ENCODE measurements at regions not wholly inside any gene's neighbourhood (a gene's known extent, or its start where the extent isn't known, plus 50 kb on each side); places are given as distances from the start of the nearest gene placed in this dataset.

DNA sequence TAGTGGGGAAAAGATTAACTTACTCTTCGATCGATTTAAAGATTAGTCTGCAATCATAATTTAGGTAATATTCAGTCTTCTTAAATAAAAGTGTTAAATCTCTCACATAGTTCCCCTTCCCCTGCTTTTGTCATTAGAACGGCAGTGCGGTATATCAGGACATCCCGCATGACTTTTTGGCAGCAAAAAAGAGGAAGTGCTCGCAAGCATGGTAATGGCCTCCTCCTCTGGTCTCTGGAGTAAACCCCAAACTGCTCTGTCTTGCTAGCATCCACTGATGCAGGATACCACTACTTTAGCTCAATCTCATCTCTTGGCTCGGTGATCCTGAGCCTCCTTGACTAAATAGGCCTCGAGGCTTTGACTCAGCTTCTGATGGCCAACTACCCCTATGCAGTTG, 78.7 kb upstream of the VAV3 start:
- Histone ChIP-seq H3K27ac (no peak overlapping the region), H3K27me3 (replicated peaks; ENCODE audit: insufficient read depth) (no peaks in the 10 kb centered on the region), H3K9me3 (no peaks in the 10 kb centered on the region), H3K36me3 (no peaks in the 10 kb centered on the region), H3K4me1 (ENCODE audit: control insufficient read depth in 1 of 2, low read depth in 2 of 2) (peaks cover 5 to 11% of the 10 kb centered on the region in 2 donors), H3K4me3 (no peak overlapping the region)
- TF ChIP-seq, protein P1, sequence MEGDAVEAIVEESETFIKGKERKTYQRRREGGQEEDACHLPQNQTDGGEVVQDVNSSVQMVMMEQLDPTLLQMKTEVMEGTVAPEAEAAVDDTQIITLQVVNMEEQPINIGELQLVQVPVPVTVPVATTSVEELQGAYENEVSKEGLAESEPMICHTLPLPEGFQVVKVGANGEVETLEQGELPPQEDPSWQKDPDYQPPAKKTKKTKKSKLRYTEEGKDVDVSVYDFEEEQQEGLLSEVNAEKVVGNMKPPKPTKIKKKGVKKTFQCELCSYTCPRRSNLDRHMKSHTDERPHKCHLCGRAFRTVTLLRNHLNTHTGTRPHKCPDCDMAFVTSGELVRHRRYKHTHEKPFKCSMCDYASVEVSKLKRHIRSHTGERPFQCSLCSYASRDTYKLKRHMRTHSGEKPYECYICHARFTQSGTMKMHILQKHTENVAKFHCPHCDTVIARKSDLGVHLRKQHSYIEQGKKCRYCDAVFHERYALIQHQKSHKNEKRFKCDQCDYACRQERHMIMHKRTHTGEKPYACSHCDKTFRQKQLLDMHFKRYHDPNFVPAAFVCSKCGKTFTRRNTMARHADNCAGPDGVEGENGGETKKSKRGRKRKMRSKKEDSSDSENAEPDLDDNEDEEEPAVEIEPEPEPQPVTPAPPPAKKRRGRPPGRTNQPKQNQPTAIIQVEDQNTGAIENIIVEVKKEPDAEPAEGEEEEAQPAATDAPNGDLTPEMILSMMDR (IDR thresholded peaks at IDR 0.05) = no peak
- ATAC-seq (ENCODE audit: insufficient number of reproducible peaks, low FRiP score, low read depth) (no peak), DNase-seq (ENCODE audit: low spot score) (no peak)

DNA sequence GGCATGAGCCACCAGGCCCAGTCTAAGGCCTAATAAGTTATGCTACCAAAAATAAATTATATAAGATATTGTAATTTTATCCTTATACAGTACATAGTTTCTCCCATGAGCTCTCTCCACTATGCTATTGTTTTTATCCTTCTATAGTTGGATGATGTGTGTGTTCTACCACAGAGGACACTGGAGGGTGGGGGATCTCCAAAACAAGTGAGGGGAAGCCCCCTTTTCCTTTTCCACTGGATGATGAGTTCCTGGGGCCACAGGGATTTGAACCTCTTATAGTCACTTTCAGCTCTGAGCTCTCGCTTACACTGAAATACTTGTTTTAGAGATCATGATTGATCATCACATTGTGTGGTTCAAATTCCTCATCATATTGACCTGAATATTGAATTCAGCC, 77.6 kb upstream of the VAV3 start:
- Histone ChIP-seq H3K27me3 (replicated peaks; ENCODE audit: insufficient read depth) (no peaks in the 10 kb centered on the region), H3K9me3 (no peaks in the 10 kb centered on the region), H3K27ac (no peak overlapping the region), H3K4me3 (no peak overlapping the region), H3K36me3 (no peaks in the 10 kb centered on the region), H3K4me1 (ENCODE audit: control insufficient read depth in 1 of 2, low read depth in 2 of 2) (peaks cover 5 to 11% of the 10 kb centered on the region in 2 donors)
- ATAC-seq (ENCODE audit: insufficient number of reproducible peaks, low FRiP score, low read depth) (no peak), DNase-seq (ENCODE audit: low spot score) (no peak)
- TF ChIP-seq, protein P1 (IDR thresholded peaks at IDR 0.05) = no peak

DNA sequence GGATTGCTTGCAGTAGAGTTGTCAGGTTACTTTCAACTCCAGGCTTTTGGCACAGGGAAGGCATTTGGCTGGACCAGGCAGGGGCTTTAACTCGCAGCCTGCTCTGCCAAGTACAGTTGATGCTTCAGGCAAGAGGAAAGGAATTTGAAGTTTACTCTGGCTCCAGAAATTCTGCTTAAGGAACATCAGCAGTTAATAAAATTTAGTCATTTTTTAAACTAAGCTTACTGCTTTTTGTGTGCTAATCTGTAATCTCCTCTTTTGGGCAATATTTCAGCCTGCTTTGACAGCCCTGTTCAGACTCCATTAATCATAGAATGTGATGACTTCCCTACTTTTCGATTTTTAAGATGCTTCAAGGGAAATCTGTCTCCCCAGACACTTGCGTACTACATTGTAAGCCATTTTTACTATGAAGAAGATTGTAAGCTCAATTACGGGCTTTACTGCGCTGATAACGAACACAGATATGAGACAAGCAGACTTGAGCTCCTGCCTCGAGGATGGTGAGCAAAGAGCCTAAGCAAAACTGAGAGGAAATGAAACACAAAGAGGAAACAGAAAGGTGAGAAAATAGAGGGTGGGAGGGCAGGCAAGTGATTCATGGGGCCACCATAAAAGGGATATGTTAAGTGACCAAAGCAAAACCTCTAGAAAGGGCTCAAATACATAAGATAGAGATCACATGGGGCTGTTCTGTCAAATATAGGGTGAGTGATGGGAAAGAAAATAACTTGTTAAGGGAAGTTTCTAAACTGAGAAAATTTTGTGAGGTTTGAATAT, 76.6 kb upstream of the VAV3 start:
- Histone ChIP-seq H3K4me1 (ENCODE audit: control insufficient read depth in 1 of 2, low read depth in 2 of 2) (peaks cover 5 to 11% of the 10 kb centered on the region in 2 donors), H3K4me3 (no peak overlapping the region), H3K27ac (no peak overlapping the region), H3K27me3 (replicated peaks; ENCODE audit: insufficient read depth) (no peaks in the 10 kb centered on the region), H3K9me3 (no peaks in the 10 kb centered on the region), H3K36me3 (no peaks in the 10 kb centered on the region)
- TF ChIP-seq, protein P1 (IDR thresholded peaks at IDR 0.05) = no peak
- DNase-seq (ENCODE audit: low spot score) = no peak
- ATAC-seq (ENCODE audit: insufficient number of reproducible peaks, low FRiP score, low read depth) = no peak

DNA sequence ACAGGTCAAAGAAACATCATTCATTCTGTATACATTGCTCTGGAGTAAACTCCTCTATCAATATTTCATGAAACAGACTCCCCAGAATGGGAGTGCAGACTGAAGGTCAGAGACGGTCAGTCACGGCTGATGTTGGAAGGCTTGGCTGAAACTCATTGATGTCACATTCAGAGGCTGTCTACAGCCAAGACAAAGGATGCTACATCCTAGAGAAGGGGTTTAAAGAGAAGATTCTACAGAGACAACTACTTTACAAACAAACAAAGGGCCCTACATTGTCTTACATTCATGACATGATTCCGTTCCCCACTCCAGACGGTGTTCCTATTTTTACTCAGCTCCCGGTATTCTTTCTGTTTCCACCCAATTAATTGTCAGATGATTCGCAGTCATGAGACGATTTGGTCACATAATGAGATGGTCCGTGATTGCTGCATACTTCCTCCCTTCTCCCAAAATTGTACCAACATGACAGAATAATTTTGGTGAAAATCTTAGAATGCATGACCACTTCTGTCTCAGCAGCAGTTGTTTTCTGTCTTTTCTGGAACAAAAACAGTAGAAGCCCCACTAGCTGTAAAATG, 73.8 kb upstream of the VAV3 start:
- DNase-seq (ENCODE audit: low spot score) (no peak), ATAC-seq (ENCODE audit: insufficient number of reproducible peaks, low FRiP score, low read depth) (no peak)
- H3K27me3 ChIP-seq (replicated peaks; ENCODE audit: insufficient read depth) = no peaks in the 10 kb centered on the region
- H3K9me3 ChIP-seq = no peaks in the 10 kb centered on the region
- no peak overlapping the region for H3K27ac ChIP-seq
- H3K4me3 ChIP-seq = no peak overlapping the region
- peaks cover 5 to 11% of the 10 kb centered on the region in 2 donors for H3K4me1 ChIP-seq (ENCODE audit: control insufficient read depth in 1 of 2, low read depth in 2 of 2)
- TF ChIP-seq, protein P1 (IDR thresholded peaks at IDR 0.05) = no peak
- no peaks in the 10 kb centered on the region for H3K36me3 ChIP-seq

DNA sequence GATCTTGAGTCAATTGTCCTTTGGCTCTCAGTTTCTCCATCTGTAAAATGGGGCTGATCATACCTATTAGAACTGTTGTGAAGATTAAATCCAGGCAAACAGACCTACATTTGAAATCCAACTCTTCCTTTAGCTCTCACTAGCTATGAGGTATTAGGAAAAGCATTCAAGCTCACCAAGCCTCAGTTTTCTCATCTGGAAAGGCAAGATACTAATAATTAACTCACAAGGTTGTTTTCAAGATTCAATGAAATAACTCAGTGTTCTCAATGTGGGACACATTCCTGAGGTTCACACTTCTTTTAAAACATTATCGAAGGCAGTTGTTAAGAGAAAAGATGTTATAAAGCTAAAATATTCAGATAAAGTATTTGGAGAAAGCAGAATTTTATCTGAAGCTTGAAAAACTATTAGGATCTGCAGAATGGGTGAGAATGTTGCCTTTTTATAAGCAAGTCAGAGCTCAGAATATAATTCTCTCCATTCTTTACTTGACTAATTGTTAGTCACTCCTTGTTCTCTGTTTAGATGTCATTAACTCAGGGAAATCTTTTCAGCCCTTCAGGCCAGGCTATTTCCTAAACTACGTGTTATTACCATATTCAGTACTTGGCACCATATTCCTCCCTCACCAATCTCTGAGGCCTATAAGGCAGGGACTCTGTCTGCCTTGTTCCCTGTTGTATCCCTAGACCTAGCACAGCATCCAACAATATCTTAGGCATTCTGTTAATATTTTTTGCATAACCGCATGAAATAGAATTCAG, 72.0 kb upstream of the VAV3 start:
- H3K27me3 ChIP-seq (replicated peaks; ENCODE audit: insufficient read depth) = no peaks in the 10 kb centered on the region
- H3K4me1 ChIP-seq (ENCODE audit: control insufficient read depth in 1 of 2, low read depth in 2 of 2) = peaks cover 5 to 11% of the 10 kb centered on the region in 2 donors
- H3K4me3 ChIP-seq = no peak overlapping the region
- TF ChIP-seq, protein P1 (IDR thresholded peaks at IDR 0.05) = no peak
- ATAC-seq (ENCODE audit: insufficient number of reproducible peaks, low FRiP score, low read depth) (no peak), DNase-seq (ENCODE audit: low spot score) (no peak)
- H3K27ac ChIP-seq = no peak overlapping the region
- no peaks in the 10 kb centered on the region for H3K36me3 ChIP-seq
- H3K9me3 ChIP-seq = no peaks in the 10 kb centered on the region

All from thoracic aorta (tissue), 2 donors.